Ovary (tissue), 7 donors: ENCODE measurements at regions not wholly inside any gene's neighbourhood (a gene's known extent, or its start where the extent isn't known, plus 50 kb on each side); places are given as distances from the start of the nearest gene placed in this dataset.

Experiments used
- DNase-seq, 5 donors: peaks; one replicate each; pipeline ENCODE4 v3.0.0-alpha.2; 2019 to 2020
- H3K27ac ChIP-seq, 2 donors: fragments of 200-600 bp; one replicate each; pipeline versions ENCODE4 v1.5.1 to v1.8.0; 2019 to 2022
- H3K27me3 ChIP-seq: fragments of 200-600 bp; one replicate; pipeline ENCODE4 v1.8.0; 2022
- H3K36me3 ChIP-seq: fragments of 200-600 bp; sonication (generic); one replicate; pipeline ENCODE4 v1.5.1; 2019
- H3K4me1 ChIP-seq: one replicate; pipeline ENCODE4 v1.8.1; 2013; ENCODE audit warnings: mild to moderate bottlenecking, moderate library complexity; ENCODE audit not compliant: insufficient read depth
- H3K4me3 ChIP-seq: fragments of 200-600 bp; sonication (generic); one replicate; pipeline ENCODE4 v1.5.1; 2017
- H3K9me3 ChIP-seq, 2 donors: fragments of 200-600 bp in 1 of 2; sonication (generic) in 1 of 2; one replicate each; pipeline versions ENCODE4 v1.5.1 to v1.8.1; 2013 to 2019; ENCODE audit warnings: mild to moderate bottlenecking in 1 of 2, moderate library complexity in 1 of 2
- EP300 ChIP-seq: sonication (generic); formaldehyde crosslinking; IDR thresholded peaks from one replicate; pipeline ENCODE4 v1.6.1; 2017; ENCODE audit warnings: antibody characterized with exemption
- POLR2A ChIP-seq: fragments of 450-650 bp; IDR thresholded peaks from one replicate; pipeline ENCODE4 v1.6.1; 2017; ENCODE audit warnings: antibody characterized with exemption, mild to moderate bottlenecking, moderate library complexity
- WGBS, 3 donors: extraction: QIAGEN DNeasy Blood & Tissue Kit in 1 of 3; methylation state at CpG; one replicate each; pipeline versions ENCODE4 v1.1.5 to v1.1.7; 2013 to 2017; 5-methylcytosine and 5-hydroxymethylcytosine counted together
- intact Hi-C, 4 donors: fragments of 100-400 bp; cut with DNase I; formaldehyde crosslinking; loops; one replicate each; pipeline versions ENCODE4 v1.11.0 to v1.15.1; 2022 to 2023
- TF ChIP-seq, protein P1 (sequence below), 3 donors: fragments of 450-650 bp in 2 of 3; fragments of 200-600 bp in 1 of 3; IDR thresholded peaks; one replicate each; pipeline versions ENCODE4 v1.5.1 to v1.8.0; 2016 to 2022; ENCODE audit warnings: antibody characterized with exemption in 3 of 3, mild to moderate bottlenecking in 1 of 3
- donor health status: DM: no; HTN: no; CAD: no; lungs with moderate emphysema.
- donor health status: DM: no; HTN: no; CAD: no.
- donor health status: Bipolar disorder and iron deficiency.
- donor health status: DM: no; HTN: no; CAD: no.
- donor health status: DM: yes; HTN: yes; CAD: no.

- intact Hi-C loops = no loop called here
- H3K9me3 ChIP-seq = no peaks in the 10 kb centered on the region
- no peak for DNase-seq
- H3K27me3 ChIP-seq = no peaks in the 10 kb centered on the region
- H3K4me1 ChIP-seq = no peaks in the 10 kb centered on the region
- no peak overlapping the region for H3K4me3 ChIP-seq
- TF ChIP-seq POLR2A (no peak), EP300 (no peak)
- TF ChIP-seq, protein P1, sequence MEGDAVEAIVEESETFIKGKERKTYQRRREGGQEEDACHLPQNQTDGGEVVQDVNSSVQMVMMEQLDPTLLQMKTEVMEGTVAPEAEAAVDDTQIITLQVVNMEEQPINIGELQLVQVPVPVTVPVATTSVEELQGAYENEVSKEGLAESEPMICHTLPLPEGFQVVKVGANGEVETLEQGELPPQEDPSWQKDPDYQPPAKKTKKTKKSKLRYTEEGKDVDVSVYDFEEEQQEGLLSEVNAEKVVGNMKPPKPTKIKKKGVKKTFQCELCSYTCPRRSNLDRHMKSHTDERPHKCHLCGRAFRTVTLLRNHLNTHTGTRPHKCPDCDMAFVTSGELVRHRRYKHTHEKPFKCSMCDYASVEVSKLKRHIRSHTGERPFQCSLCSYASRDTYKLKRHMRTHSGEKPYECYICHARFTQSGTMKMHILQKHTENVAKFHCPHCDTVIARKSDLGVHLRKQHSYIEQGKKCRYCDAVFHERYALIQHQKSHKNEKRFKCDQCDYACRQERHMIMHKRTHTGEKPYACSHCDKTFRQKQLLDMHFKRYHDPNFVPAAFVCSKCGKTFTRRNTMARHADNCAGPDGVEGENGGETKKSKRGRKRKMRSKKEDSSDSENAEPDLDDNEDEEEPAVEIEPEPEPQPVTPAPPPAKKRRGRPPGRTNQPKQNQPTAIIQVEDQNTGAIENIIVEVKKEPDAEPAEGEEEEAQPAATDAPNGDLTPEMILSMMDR (IDR thresholded peaks at IDR 0.05) = no peak
- H3K36me3 ChIP-seq = no peaks in the 10 kb centered on the region
- H3K27ac ChIP-seq = no peak overlapping the region
These were observed 201.6 kb upstream of the NAV3 start for GRCh38 chr12:77629141-77629540.

GRCh38 chr12:77625441-77625840, 205.3 kb upstream of the NAV3 start:
- Histone ChIP-seq H3K27me3 (no peaks in the 10 kb centered on the region), H3K4me3 (no peak overlapping the region), H3K4me1 (no peaks in the 10 kb centered on the region), H3K9me3 (no peaks in the 10 kb centered on the region), H3K27ac (no peak overlapping the region), H3K36me3 (no peaks in the 10 kb centered on the region)
- TF ChIP-seq, protein P1 (IDR thresholded peaks at IDR 0.05) = no peak
- TF ChIP-seq POLR2A (no peak), EP300 (no peak)
- intact Hi-C loops = no loop called here
- 78 to 85% (median 80%) methylated on average over 3 of the region's 3 CpGs for WGBS, 3 donors
- DNase-seq = no peak

DNA sequence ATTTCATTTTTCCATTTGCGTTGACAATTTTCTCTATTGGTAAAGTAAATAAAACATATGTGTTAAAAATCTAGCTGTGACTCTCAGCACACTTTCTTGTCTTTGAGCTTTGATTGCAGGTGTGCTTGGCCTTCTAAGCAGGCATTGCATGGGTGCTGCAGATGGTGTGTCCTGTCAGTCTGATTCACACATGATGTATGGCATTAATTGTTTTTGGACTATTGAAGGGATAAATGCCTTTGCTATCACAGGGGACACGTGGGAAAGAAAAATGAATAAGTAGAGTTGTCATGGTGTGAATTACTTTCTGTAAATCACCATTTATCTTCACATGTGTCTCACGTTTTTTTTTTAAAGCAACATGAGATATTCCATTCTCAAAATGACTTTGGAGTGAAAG, 211.3 kb upstream of the NAV3 start:
- Histone ChIP-seq H3K4me3 (no peak overlapping the region), H3K4me1 (no peaks in the 10 kb centered on the region), H3K27ac (no peak overlapping the region), H3K27me3 (no peaks in the 10 kb centered on the region), H3K36me3 (no peaks in the 10 kb centered on the region), H3K9me3 (no peaks in the 10 kb centered on the region)
- intact Hi-C loops = no loop called here
- TF ChIP-seq EP300 (no peak), POLR2A (no peak)
- TF ChIP-seq, protein P1 (IDR thresholded peaks at IDR 0.05) = no peak
- WGBS, 3 donors = 61 to 67% (median 64%) methylated on average over 3 of the region's 3 CpGs
- DNase-seq = no peak

DNA sequence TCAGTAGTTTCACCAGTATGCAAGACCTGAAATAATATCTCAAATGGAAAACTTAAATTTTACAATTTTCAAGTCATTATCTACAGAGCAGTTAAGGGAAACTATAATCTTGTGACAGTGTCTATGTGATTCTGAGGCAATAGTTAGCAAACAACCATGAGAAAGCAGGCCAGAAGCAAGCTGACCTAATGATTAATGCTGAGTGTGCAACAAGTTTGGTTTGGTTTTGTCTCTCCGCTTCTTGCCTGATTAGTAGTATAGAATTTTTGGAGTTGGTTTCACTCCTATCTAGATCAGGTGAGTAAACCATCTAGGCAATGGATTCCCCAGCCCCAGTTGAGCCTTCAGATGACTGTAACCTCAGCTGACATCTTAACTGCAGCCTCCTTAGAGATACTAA, 212.9 kb upstream of the NAV3 start:
- WGBS, 3 donors = 95 to 100% (median 100%) methylated on average over 1 of the region's 1 CpG
- Histone ChIP-seq H3K4me3 (no peak overlapping the region), H3K9me3 (no peaks in the 10 kb centered on the region), H3K27ac (no peak overlapping the region), H3K36me3 (no peaks in the 10 kb centered on the region), H3K4me1 (no peaks in the 10 kb centered on the region), H3K27me3 (no peaks in the 10 kb centered on the region)
- TF ChIP-seq, protein P1 (IDR thresholded peaks at IDR 0.05) = no peak
- TF ChIP-seq POLR2A = no peak
- no peak for TF ChIP-seq EP300
- intact Hi-C loops = no loop called here
- DNase-seq = no peak

DNA sequence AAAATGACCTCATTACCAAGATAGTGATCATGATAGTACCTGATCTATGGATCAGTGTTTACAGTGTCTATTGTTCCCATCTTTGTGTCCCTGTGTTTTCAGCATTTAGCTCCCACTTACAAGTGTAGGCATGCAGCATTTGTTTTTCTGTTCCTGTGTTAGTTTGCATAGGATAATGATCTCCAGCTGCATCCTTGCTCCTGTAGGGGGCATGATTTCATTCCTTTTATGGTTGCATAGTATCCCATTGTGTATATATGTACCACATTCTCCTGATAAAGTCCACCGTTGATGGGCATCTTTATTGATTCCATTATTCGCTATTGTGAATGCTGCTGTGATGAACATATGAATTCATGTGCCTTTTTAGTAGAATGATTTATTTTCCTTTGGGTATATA, 215.4 kb upstream of the NAV3 start:
- WGBS, 3 donors = 97 to 98% (median 98%) methylated on average over 2 of the region's 2 CpGs
- H3K4me1 ChIP-seq = no peaks in the 10 kb centered on the region
- intact Hi-C loops = no loop called here

More for the DNA sequence above, 215.4 kb upstream of the NAV3 start:
- Histone ChIP-seq H3K4me3 (no peak overlapping the region), H3K9me3 (no peaks in the 10 kb centered on the region), H3K36me3 (no peaks in the 10 kb centered on the region), H3K27me3 (no peaks in the 10 kb centered on the region), H3K27ac (no peak overlapping the region)
- DNase-seq = no peak
- TF ChIP-seq, protein P1 (IDR thresholded peaks at IDR 0.05) = no peak
- no peak for TF ChIP-seq EP300
- TF ChIP-seq POLR2A = no peak
